Stimulated activated CD8-positive, alpha-beta memory T cell treated with anti-CD3 and anti-CD28 coated beads, Interleukin-7, amount 100 ng/mL, for 48 hours (primary cell): ENCODE measurements at regions not wholly inside any gene's neighbourhood (a gene's known extent, or its start where the extent isn't known, plus 50 kb on each side); places are given as distances from the start of the nearest gene placed in this dataset.

ENCODE experiments used
- DNase-seq, 2 donors: peaks; one replicate each; pipeline ENCODE4 v3.0.0-alpha.2; 2020; ENCODE audit warnings: low read depth in 1 of 2; ENCODE audit errors: extremely low read depth in 1 of 2

DNA sequence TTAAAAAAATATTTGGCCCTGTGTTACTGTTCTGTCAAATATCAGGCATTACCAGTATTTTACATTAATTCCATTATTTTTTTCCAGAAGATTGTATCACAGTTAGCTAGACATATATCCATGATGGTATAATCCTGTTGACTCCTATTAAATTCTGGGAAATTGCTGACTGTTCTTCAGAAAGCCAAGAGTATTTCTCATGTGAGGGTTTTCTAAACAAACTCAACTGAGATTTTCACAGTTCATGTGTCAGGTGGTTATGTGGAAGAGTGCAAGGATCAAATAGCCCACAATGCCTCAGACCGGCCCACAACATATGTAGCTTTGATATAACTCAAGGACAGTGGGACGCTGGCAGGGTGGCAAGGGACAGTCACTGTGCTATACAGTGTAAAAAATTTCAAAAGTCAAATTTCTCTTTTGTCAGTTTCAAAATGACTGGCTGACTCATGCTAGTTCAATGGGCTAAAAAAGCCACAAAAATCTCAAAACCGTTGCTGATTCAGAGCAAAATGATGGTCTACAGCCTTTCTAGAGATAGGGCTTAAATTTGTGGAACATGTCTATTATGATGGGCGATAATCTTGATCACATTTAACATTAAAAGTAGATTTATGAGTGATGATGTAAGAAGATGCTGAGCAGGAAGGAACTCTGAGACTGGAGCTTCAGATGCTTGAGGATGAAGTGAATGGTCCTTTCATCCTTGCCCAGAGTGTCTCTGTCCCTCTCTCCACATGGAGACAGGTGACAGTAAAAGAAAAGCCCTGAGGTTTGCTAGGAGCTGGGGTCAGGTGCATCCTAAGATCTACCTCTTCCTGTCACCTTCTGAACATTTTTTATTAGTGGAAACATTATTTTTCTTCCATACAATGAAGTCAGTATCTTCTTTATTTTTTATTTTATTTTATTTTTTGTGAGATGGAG lies 175.8 kb upstream of the PIEZO2 start:
- DNase-seq = no peak

DNA sequence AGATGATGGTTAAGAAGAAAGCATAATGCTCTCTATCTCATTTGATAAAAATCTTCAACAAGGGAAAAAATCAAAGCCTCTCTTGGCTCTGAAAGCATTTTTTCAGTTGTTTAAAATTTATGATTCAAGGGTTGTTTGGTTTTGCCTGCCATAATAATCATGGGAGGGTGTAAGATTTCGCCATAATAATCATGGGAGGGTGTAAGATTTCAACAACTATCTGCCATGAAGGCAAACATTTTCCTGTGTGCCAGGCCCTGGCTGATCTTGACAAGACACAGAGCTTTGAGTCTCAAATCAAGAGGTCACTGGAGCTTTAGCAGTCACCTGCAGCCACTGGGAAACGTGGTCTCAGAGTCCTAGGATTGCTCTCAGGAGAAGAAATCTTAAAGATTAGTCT lies 175.1 kb upstream of the PIEZO2 start:
- no peak for DNase-seq

GRCh38 chr18:11323359-11323819 lies 174.0 kb upstream of the PIEZO2 start:
- DNase-seq = no peak

DNA sequence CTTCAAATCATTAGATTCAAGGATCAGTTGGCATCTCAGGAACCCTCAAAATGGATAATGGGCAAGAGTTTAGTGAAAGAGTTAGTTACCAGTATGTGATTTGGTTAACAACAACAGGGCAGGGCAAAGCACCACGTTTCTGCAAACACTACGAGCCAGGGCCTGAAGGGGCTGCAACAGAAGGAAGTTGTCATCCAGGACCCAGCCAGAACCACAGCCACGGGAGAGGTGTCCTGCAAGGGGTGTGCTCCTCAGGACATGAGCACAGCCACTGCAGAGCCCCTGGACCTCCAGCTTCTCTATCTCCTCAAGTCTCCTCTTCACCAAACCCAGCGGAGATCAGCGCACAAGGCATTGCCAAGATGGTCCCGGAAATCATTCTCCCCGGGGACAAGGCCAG lies 173.3 kb upstream of the PIEZO2 start:
- DNase-seq = no peak

DNA sequence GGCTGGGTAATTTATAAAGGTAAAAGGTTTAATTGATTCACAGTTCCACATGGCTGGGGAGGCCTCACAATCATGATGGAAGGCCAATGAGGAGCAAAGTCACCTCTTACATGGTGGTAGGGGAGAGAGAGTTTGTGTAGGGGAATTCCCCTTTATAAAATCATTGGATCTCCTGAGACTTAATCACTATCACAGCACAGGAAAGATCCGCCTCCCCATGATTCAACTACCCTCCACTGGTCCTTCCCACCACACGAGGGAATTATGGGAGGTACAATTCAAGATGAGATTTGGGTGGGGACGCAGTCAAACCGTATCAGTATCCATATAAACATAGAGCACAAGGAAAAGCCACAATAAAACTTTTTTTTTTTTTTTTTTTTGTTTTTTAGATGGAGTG lies 172.6 kb upstream of the PIEZO2 start:
- no peak for DNase-seq

DNA sequence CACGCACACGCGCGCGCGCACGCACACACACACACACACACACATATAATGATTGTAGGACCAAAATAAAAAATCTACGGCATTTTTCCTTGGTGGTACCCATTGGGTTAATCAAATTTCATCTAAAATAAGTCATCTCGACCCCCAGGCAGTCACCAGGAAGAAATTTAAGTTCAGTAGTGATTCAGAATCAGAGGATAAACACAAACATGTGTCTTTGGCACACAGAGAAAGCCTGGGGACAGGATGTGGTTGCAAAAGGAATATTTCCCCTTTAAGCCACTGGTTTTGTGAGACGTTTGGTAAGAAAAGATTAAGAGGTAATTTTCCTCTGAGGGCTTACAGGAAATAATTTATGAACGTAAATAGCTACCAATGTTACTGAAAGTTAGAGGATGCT lies 171.6 kb upstream of the PIEZO2 start:
- DNase-seq = no peak

GRCh38 chr18:11316546-11316945 lies 167.2 kb upstream of the PIEZO2 start:
- DNase-seq = no peak

DNA sequence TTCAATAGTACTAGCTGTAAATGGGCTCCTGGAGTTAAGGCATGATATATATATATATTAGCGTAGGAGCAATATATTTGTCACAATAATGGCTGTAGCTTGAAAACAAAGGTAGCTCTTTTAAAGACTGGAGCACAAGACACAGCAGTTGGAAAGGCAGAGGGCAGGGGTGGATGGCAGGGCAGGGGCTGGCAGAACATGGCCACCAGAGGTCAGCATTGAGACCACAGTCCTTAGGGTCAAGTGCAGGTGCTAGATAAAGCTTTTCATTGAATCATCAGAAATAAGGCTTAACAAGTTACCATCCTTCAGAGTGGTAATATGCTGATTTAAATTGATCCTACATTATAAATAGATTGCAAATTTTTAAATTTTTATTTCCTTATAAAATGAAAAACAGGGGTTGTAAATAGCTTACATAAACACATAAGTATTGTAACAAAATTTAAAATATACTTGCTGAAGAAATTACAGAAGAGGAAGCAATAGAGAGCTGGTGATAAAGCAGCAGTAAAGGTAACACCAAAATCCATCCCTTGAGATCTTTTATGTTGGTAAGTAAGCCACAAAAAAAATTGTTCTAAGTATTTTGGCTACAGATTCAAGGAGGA lies 161.2 kb upstream of the PIEZO2 start:
- DNase-seq = no peak

- DNase-seq = no peak
Measured at GRCh38 chr18:11309172-11309571, 159.8 kb upstream of the PIEZO2 start.

GRCh38 chr18:11308499-11308898 lies 159.1 kb upstream of the PIEZO2 start:
- no peak for DNase-seq

GRCh38 chr18:11307716-11308115 lies 158.3 kb upstream of the PIEZO2 start:
- no peak for DNase-seq

- no peak for DNase-seq
Measured at GRCh38 chr18:11305507-11305906, 156.1 kb upstream of the PIEZO2 start.

DNA sequence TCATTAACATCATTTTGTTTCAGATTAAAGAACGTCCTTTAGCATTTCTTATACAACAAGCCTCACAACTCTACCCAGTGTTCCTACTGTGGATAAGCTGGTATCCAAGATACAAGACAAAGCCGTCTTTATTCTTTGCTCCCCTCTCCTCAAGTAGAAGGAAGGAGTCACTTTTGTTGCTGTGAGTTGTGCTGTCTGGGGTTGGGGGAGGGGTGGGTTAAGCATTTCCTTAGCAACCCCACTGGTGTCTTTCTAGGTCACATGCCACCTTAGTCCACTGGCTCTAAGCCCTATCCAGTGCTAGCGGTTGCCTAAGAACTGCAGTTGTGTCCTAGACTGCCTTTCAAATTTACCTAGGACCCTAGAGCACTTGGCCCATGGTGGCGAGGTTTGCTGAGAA lies 155.6 kb upstream of the PIEZO2 start:
- DNase-seq = no peak

- DNase-seq = no peak
Measured at GRCh38 chr18:11296946-11297345, 147.6 kb upstream of the PIEZO2 start.

DNA sequence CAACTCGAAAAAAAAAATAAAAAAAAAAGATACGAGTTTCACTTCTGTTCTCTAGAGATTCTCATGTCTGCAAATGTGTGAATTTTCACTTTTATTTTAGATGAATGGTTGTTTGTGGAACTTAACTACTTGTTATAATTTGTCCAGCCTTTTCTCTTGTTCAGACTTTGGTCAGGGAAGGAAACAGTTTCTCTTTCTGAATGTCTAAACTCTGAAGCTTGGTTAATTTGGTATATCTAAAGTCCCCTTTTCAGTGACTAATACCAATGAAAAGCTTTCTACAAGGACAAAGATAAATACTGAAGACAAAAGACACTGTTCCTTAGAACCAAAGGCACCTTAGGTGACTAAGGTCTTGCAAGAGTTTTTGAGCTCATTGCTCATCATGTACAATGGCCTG lies 144.4 kb upstream of the PIEZO2 start:
- DNase-seq = no peak

DNA sequence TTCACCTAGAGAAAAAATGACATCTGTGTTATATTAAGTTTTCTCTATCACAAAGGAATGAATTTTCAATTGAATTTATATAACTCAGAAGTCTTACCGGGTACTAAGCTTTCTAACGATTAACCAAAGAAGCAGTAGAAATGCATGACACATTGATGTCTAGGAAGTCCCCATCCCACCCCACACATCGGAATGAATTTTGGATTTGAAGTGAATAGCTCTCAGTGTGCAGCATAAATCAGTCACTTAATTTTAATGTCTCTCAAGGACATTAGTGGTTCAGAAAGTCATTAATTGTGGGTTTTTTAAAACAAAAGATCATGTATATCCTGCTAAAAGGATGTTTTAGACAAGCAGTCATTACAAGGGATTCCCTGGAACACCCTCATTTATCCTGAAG lies 141.4 kb upstream of the PIEZO2 start:
- DNase-seq = no peak

GRCh38 chr18:11289248-11289647 lies 139.9 kb upstream of the PIEZO2 start:
- DNase-seq = no peak

DNA sequence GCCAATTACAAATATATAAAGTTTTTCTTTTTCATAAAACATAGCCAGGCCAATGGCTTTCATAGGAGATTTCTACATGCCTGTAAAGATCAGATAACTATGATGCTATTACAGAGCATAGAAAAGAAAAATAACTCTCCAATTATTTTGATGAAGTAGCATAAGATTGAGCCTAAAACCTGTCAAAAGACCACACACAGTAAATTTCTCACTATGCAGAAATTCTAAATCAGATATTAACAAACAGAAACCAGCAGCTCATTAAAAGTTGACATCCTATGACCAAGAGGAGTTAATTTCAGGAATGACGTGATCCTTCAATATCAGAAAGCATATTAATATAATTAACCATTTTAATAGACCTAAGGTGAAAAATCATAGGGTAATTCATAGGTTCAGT lies 139.0 kb upstream of the PIEZO2 start:
- DNase-seq = no peak

DNA sequence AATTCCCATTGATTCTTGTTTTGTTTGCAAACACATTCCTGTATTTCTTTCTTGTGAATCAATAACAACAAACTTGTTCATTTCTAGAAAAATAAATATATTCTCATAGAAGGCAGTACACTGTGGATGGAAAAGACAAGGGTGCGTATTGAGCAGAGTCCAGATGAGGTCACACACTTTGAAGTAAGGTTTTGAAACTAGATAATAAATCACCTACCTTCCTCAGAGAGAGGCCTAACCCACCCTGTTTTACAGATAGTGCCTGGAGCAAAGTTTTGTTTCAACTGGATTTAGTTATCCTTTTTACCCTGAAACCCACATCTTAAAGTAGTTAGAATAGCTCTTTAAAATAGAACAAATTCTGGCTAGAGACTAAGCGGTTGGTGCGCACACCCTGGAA lies 137.1 kb upstream of the PIEZO2 start:
- no peak for DNase-seq

DNA sequence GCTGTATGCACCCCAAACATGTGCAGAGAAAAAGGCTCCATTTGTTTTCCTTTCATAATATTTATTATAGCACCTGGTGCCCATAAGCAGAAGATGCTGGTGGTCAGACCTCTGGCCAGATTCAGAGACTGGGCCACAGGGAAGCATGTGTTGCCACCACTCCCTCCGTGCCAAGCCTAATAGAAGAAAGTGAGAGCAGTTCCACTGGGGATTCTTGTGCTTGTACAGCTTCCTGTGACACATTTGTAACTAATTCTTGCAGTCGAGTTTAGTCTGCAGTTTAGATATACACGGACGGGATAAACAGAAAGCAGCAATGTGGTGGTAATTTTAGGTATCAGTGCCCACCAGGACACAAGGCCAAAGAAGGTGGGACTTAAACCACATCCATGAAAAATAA lies 135.4 kb upstream of the PIEZO2 start:
- DNase-seq = no peak

GRCh38 chr18:11284349-11284748 lies 135.0 kb upstream of the PIEZO2 start:
- DNase-seq = no peak

DNA sequence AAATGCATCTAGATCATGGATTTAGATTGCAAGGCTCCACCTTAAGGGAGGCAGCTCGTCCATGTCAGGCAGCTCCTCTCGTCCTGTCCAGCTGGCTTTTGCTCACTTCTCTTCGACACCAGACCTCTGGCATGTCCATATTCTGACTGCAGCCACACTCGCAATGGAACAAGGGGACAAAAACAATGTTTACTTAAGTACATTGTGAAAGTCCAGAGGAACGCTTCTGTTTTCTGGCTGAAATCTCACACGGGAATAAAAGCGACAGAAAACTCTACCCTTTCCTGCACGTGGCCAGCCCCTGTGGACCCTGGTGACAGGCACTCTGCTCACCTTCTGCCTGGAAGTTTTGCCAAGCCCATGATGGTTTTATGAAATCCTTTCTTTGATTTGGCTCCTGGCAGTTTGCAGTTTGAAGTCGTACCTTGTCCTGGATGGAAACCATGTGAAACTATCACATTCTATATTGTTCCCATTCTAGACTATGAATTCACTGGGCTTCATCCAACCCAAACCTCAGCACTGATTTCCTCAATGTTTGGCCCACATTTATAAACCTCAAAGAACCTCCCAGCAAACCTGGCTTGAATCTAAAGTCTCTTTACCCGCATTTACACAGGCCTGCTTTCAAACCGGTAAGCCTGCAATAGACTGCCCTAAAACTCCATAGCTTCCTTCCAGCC lies 134.3 kb upstream of the PIEZO2 start:
- no peak for DNase-seq
